Fibroblast of villous mesenchyme (primary cell): ENCODE measurements at regions not wholly inside any gene's neighbourhood (a gene's known extent, or its start where the extent isn't known, plus 50 kb on each side); places are given as distances from the start of the nearest gene placed in this dataset.
A peak's percentile ranks its signal among the peaks of the same experiment; 100 is the strongest.

Experiments
- DNase-seq: peaks from one replicate; pipeline ENCODE4 v3.0.0-alpha.2; 2010; ENCODE audit warnings: low read depth
- H3K4me3 ChIP-seq: 2 replicates; pipeline ENCODE4 v1.5.1; 2011; ENCODE audit warnings: low read depth, mild to moderate bottlenecking, low read length
- TF ChIP-seq, protein P1 (sequence below): IDR thresholded peaks from 2 replicates; pipeline ENCODE4 v1.5.1; 2012; ENCODE audit warnings: low read depth, mild to moderate bottlenecking, low read length; ENCODE audit not compliant: insufficient read depth

DNA sequence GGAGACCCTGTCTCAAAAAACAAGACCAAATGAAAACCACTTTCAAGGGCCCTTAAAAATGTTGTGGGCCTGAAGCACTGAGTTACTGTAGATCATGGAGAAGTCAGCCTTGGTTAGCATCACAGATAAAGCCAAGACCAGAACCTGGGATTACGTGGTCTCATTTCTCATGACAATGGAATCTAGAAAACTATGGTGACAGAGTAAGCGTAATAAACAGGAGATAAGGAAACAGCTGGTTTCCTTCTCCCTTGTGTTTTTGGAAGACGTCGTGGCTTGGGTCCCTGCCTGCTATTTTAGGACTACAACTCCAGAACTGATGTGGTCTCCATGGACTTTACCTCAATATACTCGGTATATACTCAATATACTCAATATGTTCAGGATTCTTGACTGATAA, 180.7 kb upstream of the ZFHX3 start:
- peak; percentile 83 for DNase-seq
- no peak overlapping the region for H3K4me3 ChIP-seq
- TF ChIP-seq, protein P1, sequence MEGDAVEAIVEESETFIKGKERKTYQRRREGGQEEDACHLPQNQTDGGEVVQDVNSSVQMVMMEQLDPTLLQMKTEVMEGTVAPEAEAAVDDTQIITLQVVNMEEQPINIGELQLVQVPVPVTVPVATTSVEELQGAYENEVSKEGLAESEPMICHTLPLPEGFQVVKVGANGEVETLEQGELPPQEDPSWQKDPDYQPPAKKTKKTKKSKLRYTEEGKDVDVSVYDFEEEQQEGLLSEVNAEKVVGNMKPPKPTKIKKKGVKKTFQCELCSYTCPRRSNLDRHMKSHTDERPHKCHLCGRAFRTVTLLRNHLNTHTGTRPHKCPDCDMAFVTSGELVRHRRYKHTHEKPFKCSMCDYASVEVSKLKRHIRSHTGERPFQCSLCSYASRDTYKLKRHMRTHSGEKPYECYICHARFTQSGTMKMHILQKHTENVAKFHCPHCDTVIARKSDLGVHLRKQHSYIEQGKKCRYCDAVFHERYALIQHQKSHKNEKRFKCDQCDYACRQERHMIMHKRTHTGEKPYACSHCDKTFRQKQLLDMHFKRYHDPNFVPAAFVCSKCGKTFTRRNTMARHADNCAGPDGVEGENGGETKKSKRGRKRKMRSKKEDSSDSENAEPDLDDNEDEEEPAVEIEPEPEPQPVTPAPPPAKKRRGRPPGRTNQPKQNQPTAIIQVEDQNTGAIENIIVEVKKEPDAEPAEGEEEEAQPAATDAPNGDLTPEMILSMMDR, result no peak

DNA sequence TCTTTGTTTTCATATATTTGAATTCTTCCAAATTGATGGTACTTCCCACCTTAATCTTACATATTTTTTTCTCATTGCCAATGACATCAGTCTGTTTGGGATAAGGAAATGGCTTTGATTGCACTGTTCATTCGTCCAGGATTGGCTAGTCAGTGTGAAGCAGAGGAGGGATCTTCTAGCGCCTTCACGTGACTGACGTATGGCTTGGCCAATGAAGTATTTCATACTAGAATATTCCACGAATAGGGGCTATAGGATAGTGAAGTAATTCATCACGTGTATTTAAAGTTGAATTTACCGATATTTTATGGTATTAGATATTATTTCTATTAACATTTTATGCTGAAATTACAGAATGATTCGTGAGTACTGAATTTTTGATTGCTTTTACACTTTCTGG, 178.7 kb upstream of the ZFHX3 start:
- no peak for DNase-seq
- no peak overlapping the region for H3K4me3 ChIP-seq
- TF ChIP-seq, protein P1, result no peak

DNA sequence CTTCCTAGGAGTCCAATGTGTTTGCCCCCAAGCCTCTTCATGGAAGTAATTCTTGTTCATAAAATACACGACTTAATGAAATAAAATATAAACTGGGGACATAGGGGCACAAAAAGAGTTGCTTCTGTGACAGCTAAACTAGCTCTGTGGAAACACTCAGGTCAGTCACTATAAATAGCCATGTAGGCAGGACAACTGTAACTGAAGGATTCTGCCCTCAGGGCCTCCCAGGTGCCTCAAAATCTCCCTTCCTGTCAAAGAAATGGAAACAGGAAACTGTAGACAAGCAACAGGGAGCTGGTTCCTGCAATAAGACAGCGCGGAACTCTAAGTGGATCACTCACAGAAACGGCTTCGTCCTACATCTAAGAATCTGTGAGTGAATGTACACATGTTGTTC, 178.1 kb upstream of the ZFHX3 start:
- TF ChIP-seq, protein P1, result no peak
- no peak overlapping the region for H3K4me3 ChIP-seq
- DNase-seq, result no peak

DNA sequence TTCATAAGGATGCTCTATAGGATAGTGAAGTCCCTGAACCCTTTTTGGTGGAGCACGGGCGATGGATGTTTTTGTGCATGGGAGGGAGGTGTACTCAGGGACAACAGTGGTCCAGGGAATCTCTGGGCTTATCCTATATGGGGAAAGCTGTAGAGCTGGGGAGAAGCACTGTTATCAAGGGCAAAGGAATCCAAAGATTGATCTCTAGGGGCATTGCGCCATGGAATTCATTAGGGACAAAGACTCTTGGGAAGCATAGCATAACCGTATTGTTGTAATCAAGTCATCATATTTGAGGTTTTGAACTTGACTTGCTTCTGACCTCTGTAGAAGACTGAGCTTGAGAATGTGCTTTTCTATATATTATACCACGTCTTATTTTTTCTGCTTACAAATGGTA, 172.9 kb upstream of the ZFHX3 start:
- no peak overlapping the region for H3K4me3 ChIP-seq
- TF ChIP-seq, protein P1, result no peak
- DNase-seq, result no peak

DNA sequence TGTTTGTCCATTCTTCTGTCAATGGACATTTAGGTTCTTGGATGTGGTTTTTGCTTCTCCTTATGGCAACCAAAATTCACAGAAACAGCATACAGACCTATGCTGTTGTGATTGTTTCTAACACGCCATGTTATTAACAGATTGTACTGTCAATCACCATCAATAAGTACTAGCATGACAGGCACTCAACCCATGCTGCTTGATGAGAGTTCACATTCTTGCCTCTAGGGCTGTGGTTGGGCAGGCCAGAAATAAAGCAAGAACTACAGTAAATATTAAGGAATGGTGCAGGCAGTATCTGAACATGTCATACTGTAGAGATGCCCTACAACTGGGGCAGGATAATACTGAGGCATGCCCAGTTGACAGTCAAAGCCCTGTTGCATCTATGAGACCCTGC, 171.2 kb upstream of the ZFHX3 start:
- TF ChIP-seq, protein P1, result peak; percentile 30
- no peak for DNase-seq

DNA sequence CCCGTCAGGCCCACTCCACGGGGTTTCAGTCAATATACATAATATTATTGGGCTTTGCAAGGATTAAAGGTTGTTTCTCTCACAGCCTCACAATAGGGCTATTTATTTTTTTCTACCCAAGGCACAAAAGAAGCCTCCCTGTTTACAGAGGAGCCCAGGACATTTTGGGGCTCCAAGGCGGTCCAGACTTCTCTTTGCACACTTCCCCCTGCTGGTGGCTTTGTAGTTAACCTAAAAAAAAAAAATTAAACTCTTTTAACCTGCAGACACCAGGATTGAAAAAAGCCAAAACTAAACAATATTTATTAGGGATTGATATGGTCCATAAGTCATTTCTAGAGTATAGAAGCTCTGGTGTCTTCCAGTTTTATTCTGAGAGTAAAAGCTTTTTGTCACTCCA, 169.7 kb upstream of the ZFHX3 start:
- TF ChIP-seq, protein P1, result peak; percentile 28
- DNase-seq, result no peak
- no peak overlapping the region for H3K4me3 ChIP-seq

More for the DNA sequence above, 171.2 kb upstream of the ZFHX3 start:
- no peak overlapping the region for H3K4me3 ChIP-seq

DNA sequence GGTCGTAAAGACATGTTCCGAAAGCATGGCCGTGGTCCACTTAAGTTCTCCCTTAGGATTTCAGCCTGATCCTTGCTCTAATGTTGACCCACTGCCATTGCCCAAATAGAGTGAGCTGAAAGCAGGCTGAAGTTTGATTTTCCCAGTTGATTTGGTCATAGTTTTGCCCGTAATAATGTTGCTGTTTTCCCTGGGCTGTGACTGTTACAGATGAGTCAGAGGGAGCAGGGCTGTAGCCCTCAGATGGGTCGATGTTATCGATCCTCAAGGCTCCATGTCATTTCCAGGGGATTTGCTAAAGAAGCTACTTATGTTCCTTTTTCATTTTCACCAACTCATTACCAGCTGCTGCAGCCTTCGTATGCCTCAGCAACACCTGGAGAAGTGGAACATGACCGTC, 169.0 kb upstream of the ZFHX3 start:
- no peak overlapping the region for H3K4me3 ChIP-seq
- DNase-seq, result no peak
- TF ChIP-seq, protein P1, result no peak
